Prostate gland (tissue), 2 donors: ENCODE measurements at regions not wholly inside any gene's neighbourhood (a gene's known extent, or its start where the extent isn't known, plus 50 kb on each side); places are given as distances from the start of the nearest gene placed in this dataset.

ENCODE experiments used
- DNase-seq: peaks from one replicate; pipeline ENCODE4 v3.0.0-alpha.2; 2019; ENCODE audit warnings: low spot score
- H3K27ac ChIP-seq, 2 donors: fragments of 200-600 bp; sonication (generic); 2 replicates each; pipeline ENCODE4 v1.5.1; 2017 to 2019
- H3K27me3 ChIP-seq: fragments of 200-600 bp; sonication (generic); replicated peaks from 2 replicates; pipeline ENCODE4 v1.5.1; 2019; ENCODE audit not compliant: insufficient read depth
- H3K36me3 ChIP-seq, 2 donors: fragments of 200-600 bp; sonication (generic); 1 replicate in 1 of 2; 2 replicates in 1 of 2; pipeline versions ENCODE4 v1.5.1 to v1.8.1; 2017 to 2019
- H3K4me1 ChIP-seq: fragments of 200-600 bp; sonication (generic); replicated peaks from 2 replicates; pipeline ENCODE4 v1.5.1; 2019
- H3K4me3 ChIP-seq, 2 donors: fragments of 200-600 bp; sonication (generic); 2 replicates each; pipeline ENCODE4 v1.5.1; 2017 to 2019
- H3K9me3 ChIP-seq: fragments of 200-600 bp; sonication (generic); 2 replicates; pipeline ENCODE4 v1.5.1; 2017
- POLR2A ChIP-seq: fragments of 450-650 bp; IDR thresholded peaks from one replicate; pipeline ENCODE4 v1.6.1; 2016; ENCODE audit warnings: antibody characterized with exemption, mild to moderate bottlenecking
- POLR2AphosphoS5 ChIP-seq: sonication (generic); formaldehyde crosslinking; IDR thresholded peaks from one replicate; pipeline ENCODE4 v1.6.1; 2017; ENCODE audit warnings: antibody characterized with exemption
- WGBS: methylation state at CpG from one replicate; pipeline ENCODE4 v1.1.5; 2018; 5-methylcytosine and 5-hydroxymethylcytosine counted together
- intact Hi-C: fragments of 100-400 bp; cut with DNase I; formaldehyde crosslinking; loops from one replicate; pipeline ENCODE4 v1.14.2; 2022
- TF ChIP-seq, protein P1 (sequence below), 4 experiments: fragments of 200-600 bp in 2 of 4; fragments of 450-650 bp in 2 of 4; sonication (generic) in 2 of 4; IDR thresholded peaks; 1 replicate in 3 of 4; 2 replicates in 1 of 4; pipeline ENCODE4 v1.5.1; 2016 to 2019; ENCODE audit warnings: antibody characterized with exemption in 4 of 4, mild to moderate bottlenecking in 2 of 4, moderate library complexity in 2 of 4

DNA sequence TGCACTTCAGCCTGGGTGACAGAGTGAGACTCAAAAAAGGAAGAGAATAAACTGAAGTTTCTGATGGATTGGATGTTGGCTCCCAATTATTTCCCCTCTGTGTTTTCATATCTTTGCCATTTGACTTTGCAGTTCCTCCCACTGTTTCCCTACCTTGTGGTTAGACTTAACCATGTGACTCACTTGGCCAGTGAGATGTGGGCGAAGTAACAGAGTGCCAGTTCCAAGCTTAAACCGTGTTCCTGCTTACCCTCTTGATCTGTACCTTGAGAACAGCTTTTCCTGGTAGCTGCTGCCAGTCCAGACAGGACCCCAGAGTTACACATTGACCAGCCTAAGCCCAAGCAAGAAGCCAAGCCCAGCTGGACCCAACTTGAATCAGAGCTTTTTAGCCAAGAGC is 323.4 kb downstream of the LTN1 start:
- H3K36me3 ChIP-seq, result no peaks in the 10 kb centered on the region
- intact Hi-C loops, result loop anchor here (10.0 kb wide), 1 partner anchor 65 kb away; no protein-coding TSS in a partner anchor
- DNase-seq, result no peak

DNA sequence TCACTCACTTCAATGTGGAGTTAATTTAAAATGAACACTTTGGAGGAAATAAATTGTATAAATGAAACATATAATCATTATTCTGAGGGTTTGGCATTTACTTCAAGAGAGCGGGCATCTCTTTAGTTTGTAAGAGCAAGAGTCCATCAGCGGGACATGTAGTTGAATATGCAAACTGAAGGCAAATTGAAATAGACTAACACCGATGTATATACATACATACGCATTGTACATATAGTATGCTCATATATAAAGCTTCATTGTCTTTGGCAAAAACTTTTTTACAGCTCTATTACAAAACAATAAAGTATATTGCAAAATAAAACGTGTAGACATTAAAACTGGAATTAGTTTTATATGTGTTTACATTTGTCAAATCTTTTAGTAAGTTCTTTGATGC is 328.9 kb downstream of the LTN1 start:
- no peaks in the 10 kb centered on the region for H3K4me1 ChIP-seq
- no peak for DNase-seq
- no peaks in the 10 kb centered on the region for H3K9me3 ChIP-seq
- intact Hi-C loops, result loop anchor here (10.0 kb wide), 1 partner anchor 59 kb away; no protein-coding TSS in a partner anchor
- H3K27ac ChIP-seq, result no peak overlapping the region
- TF ChIP-seq POLR2A (no peak), POLR2AphosphoS5 (no peak)
- TF ChIP-seq, protein P1, sequence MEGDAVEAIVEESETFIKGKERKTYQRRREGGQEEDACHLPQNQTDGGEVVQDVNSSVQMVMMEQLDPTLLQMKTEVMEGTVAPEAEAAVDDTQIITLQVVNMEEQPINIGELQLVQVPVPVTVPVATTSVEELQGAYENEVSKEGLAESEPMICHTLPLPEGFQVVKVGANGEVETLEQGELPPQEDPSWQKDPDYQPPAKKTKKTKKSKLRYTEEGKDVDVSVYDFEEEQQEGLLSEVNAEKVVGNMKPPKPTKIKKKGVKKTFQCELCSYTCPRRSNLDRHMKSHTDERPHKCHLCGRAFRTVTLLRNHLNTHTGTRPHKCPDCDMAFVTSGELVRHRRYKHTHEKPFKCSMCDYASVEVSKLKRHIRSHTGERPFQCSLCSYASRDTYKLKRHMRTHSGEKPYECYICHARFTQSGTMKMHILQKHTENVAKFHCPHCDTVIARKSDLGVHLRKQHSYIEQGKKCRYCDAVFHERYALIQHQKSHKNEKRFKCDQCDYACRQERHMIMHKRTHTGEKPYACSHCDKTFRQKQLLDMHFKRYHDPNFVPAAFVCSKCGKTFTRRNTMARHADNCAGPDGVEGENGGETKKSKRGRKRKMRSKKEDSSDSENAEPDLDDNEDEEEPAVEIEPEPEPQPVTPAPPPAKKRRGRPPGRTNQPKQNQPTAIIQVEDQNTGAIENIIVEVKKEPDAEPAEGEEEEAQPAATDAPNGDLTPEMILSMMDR (IDR thresholded peaks at IDR 0.05), result no peak
- WGBS, result 55% methylated on average over 5 of the region's 5 CpGs
- H3K4me3 ChIP-seq, result no peak overlapping the region
- H3K27me3 ChIP-seq, result no peaks in the 10 kb centered on the region
- no peaks in the 10 kb centered on the region for H3K36me3 ChIP-seq

More for the DNA sequence above, 323.4 kb downstream of the LTN1 start:
- Histone ChIP-seq H3K9me3 (no peaks in the 10 kb centered on the region), H3K4me3 (no peak overlapping the region), H3K4me1 (no peaks in the 10 kb centered on the region), H3K27ac (no peak overlapping the region), H3K27me3 (no peaks in the 10 kb centered on the region)
- 79% methylated on average over 2 of the region's 2 CpGs for WGBS
- TF ChIP-seq, protein P1 (IDR thresholded peaks at IDR 0.05), result no peak
- no peak for TF ChIP-seq POLR2A

DNA sequence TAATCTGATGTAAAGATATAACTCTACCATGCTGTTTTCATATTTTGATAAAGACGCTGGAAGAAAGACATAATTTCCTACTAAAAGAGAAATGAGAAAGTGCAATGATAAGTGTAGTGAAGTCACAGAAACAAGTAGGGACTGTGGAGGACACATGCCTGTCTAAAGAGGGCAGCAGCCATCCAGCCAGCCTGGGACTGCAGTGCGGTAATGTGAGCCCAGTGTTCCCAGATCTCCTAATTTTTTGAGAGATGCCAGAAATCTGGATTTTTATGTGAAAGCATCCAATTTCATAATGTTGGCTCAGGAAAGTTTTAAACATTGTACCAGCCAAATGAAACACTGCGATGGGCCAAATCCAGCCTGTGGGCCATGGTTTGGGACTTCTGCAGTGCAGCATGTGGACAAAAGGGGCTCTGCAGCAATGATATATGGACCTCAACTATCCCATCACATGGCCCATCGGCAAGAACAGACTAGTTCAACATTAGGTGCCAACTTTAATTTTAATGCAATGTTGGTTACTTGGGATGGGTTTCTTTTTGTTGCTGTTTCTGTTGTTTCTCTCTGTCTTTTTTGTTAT is 329.5 kb downstream of the LTN1 start:
- no peaks in the 10 kb centered on the region for H3K4me1 ChIP-seq
- TF ChIP-seq, protein P1 (IDR thresholded peaks at IDR 0.05), result no peak
- TF ChIP-seq POLR2A (no peak), POLR2AphosphoS5 (no peak)
- no peak for DNase-seq
- H3K27me3 ChIP-seq, result no peaks in the 10 kb centered on the region
- H3K9me3 ChIP-seq, result no peaks in the 10 kb centered on the region
- H3K27ac ChIP-seq, result no peak overlapping the region
- intact Hi-C loops, result loop anchor here (10.0 kb wide), 1 partner anchor 58 kb away; no protein-coding TSS in a partner anchor
- 55% methylated on average over 4 of the region's 4 CpGs for WGBS
- no peaks in the 10 kb centered on the region for H3K36me3 ChIP-seq
- no peak overlapping the region for H3K4me3 ChIP-seq

DNA sequence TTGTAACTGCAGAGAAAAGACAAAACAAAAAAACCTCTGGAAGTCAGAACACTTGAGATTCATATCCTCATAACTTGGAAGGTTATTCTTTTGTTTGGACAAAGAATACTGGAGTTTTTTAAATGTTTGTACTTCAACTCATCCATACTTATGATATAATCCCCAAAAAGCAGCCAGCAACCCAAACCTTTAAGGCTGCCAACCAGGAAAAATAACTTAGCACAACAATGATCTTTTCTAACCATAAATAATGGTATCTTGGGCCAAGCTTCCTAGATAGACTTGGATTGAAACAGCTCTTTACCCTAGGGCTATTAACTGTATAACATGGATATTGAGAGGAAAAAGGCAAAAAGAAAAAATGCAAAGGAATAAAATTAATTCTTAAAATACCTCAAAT is 335.1 kb downstream of the LTN1 start:
- intact Hi-C loops, result no loop called here
- H3K27me3 ChIP-seq, result no peaks in the 10 kb centered on the region
- H3K9me3 ChIP-seq, result no peaks in the 10 kb centered on the region
- H3K36me3 ChIP-seq, result no peaks in the 10 kb centered on the region
- H3K27ac ChIP-seq, result no peak overlapping the region
- H3K4me1 ChIP-seq, result no peaks in the 10 kb centered on the region
- no peak overlapping the region for H3K4me3 ChIP-seq
- no peak for DNase-seq
- TF ChIP-seq, protein P1 (IDR thresholded peaks at IDR 0.05), result no peak
- no peak for TF ChIP-seq POLR2AphosphoS5
- TF ChIP-seq POLR2A, result no peak

DNA sequence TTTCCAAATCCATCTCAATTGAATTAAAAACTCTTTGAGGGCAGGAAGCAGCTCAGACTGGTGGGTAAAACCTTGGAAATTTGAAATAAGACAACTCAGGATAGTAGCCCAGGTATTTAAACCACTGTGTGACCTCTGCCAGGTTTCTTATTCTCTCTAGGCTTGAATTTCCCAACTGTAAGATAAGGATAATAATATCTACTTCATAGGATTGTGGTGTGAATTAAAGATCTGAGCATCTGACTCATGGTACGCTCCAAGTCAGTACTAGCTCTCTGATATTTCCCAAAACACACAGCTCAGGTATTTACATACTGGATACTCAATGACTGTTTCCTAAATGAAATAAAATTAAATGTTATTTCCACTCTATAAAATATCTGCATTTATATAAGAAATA is 337.2 kb downstream of the LTN1 start:
- H3K9me3 ChIP-seq, result no peaks in the 10 kb centered on the region
- no peaks in the 10 kb centered on the region for H3K4me1 ChIP-seq
- no peaks in the 10 kb centered on the region for H3K36me3 ChIP-seq
- H3K27me3 ChIP-seq, result no peaks in the 10 kb centered on the region
- DNase-seq, result no peak
- intact Hi-C loops, result no loop called here
- WGBS, result 98% methylated on average over 1 of the region's 1 CpG
- TF ChIP-seq, protein P1 (IDR thresholded peaks at IDR 0.05), result no peak
- TF ChIP-seq POLR2A (no peak), POLR2AphosphoS5 (no peak)
- no peak overlapping the region for H3K4me3 ChIP-seq
- H3K27ac ChIP-seq, result no peak overlapping the region
